Activated CD4-positive, alpha-beta T cell treated with anti-CD3 and anti-CD28 coated beads for 4 hours (primary cell): ENCODE measurements at regions not wholly inside any gene's neighbourhood (a gene's known extent, or its start where the extent isn't known, plus 50 kb on each side); places are given as distances from the start of the nearest gene placed in this dataset.

Experiments used
- DNase-seq, 2 donors: peaks; one replicate each; pipeline ENCODE4 v3.0.0-alpha.2; 2020

- no peak for DNase-seq
Observed at GRCh38 chr11:11710556-11710955, 88.8 kb upstream of the GALNT18 start.

DNA sequence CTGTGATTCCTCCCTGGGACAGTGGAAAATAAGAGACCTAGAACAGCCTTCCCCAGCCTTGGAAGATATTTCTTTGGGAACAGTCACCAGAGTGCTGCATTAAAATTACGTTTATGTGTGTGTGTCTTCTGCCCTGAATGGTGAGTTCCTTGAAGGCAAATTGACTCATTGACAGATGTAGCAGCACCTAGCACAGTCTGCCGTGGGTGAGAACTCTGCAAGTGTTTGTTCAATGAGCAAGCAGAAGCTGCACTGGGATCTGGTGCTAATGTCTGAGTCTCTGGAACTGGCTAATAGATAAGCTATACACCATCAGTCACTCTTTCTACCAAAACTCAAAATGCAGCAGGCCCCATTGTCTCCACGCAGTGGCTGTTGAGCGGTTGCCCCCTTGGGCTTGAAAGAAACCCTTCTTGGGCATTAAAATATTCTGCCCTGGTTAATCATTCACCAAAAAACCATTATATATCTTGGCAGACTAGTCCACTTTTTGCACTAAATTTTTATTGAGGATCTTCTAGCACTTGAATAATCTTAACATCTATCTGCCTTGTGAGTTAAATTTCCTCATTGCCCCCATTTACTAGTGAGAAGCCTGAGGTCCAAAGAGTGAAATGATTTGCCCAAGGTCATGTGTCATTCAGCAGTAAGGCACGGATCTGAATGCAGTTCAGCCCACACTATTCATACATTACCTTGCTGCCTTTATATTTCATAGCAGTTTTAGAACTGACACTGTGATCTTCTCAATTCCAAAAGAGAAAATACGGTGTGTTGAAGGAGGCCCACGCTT lies 87.8 kb upstream of the GALNT18 start:
- no peak for DNase-seq

DNA sequence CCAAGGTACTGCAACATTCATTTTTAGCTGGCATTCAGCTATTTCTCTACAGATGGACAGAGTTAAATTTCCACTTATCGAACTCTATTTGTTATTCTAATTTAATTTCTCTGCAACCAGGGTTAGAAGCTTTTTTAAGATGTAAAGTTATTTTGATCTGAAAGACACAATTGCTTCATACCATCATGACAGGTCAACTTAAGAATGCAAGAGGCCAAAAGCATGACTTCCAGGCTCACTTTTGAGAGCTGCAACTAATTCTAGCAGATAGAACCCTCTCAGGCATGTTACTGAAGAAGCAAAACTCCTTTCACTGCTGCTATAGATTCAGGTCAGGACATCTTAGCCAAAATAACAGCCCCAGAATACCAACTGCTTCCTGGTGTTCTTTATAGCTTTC lies 86.5 kb upstream of the GALNT18 start:
- no peak for DNase-seq

GRCh38 chr11:11706028-11706427 lies 84.2 kb upstream of the GALNT18 start:
- DNase-seq = no peak

- no peak for DNase-seq
Observed at GRCh38 chr11:11703885-11704284, 82.1 kb upstream of the GALNT18 start.

- DNase-seq = no peak
Observed at GRCh38 chr11:11701070-11701469, 79.3 kb upstream of the GALNT18 start.

GRCh38 chr11:11697796-11698195 lies 76.0 kb upstream of the GALNT18 start:
- DNase-seq = no peak

- DNase-seq = no peak
Observed at GRCh38 chr11:11691296-11692151, 69.7 kb upstream of the GALNT18 start.

DNA sequence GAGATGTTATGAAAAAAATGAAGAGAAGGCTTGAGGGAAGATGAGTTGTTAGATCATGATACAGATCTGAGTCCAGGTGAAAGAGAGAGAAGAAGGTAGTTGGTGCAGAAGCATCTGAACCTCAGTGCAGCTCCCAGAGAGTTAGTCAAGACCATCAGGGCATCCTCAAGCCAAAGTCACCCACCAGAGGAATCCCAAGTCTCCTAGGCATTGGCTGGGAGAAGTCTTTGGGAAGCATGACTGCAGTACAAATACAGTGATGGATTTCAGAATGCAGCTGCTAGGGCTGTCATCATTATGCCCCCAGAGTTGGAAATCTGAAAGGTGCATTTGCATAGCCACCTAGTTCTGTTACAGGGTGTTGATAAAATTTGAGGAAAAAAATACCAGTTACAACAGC lies 59.7 kb upstream of the GALNT18 start:
- no peak for DNase-seq

DNA sequence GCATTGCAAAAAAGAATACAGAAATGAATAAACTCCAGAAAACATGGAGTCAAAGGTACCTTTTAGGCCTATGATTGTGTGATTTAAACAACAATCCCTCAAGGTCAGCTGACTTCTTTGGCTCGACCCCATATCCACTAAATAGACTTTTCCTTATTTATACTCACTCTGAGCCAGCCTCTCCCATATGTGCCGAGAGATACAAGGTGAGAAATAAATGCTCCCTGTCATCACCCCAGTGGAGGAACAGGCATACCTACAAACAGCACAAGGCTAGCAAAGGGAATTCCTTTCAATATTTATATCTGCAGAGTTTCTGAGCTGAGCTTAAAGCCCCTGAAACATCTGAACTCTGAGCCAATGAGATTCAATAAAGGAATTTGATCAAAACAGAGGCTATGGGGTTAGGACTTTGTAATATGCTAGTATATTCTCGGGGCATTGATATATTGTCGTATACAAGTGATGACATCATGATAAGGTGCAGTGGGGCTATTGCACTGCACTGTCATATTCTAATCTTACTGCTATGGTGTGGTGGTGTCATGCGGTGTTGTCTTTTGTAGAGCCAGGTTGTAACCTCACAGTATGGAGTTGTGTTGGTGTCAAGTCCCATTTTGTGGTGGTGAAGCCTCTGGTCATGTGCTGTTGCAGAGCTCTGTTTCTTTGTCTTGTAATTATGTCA lies 56.0 kb upstream of the GALNT18 start:
- no peak for DNase-seq

DNA sequence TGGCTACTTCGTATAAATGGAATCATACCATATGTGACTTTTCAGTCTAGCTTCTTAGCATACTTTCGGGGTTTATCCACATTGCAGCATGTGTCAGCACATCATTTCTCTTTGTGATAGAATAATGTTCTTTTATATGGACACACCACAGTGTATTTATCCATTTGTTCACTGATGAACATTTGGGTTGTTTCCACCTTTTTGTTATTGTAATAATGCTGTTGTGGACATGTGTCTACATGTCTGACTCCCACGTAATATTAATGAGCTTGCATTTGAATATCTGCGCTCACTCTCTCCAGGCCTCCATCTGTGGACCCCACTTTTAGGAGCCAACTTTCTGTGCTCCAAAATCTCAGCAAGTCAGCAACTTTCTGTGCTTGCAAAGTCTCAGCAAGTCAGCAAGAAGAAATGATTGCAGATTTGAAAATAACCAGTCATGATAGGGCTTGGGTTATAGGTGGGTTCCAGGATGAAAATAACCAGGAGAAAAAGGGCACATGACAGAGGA lies 53.9 kb upstream of the GALNT18 start:
- no peak for DNase-seq

- DNase-seq = no peak
Observed at GRCh38 chr11:11672789-11673188, 51.0 kb upstream of the GALNT18 start.

DNA sequence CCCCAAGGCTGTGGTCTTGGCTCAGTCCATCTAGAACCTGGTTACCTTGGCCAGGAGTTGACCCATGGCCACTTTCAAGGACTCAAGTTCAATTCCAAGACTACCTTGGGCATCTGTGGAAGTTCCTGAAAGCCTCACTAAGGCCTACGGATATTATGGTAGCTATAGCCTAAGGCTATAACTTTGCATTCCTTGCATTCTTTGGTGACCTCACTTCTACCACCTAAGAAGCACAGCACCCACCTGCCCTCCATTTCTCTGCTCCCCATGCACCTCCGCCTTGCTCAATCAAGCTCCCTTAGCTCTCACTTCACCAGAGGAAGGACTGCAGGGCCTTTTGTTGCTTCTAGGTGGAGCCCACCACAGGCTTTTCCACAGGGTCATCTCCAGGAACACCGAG lies 50.3 kb upstream of the GALNT18 start:
- DNase-seq = no peak
